PC-9 (cell line): ENCODE measurements at regions not wholly inside any gene's neighbourhood (a gene's known extent, or its start where the extent isn't known, plus 50 kb on each side); places are given as distances from the start of the nearest gene placed in this dataset.

Source experiments
- EZH2 ChIP-seq: fragments of 200-600 bp; sonication (generic); IDR thresholded peaks from 2 replicates; pipeline ENCODE4 v1.8.0; 2017; ENCODE audit warnings: antibody characterized with exemption, low read depth
- TF ChIP-seq, protein P1 (sequence below): fragments of 200-600 bp; sonication (generic); conservative IDR thresholded peaks from 2 replicates; pipeline ENCODE4 v1.6.1; 2017; ENCODE audit warnings: mixed run types, antibody characterized with exemption, mild to moderate bottlenecking, moderate library complexity

DNA sequence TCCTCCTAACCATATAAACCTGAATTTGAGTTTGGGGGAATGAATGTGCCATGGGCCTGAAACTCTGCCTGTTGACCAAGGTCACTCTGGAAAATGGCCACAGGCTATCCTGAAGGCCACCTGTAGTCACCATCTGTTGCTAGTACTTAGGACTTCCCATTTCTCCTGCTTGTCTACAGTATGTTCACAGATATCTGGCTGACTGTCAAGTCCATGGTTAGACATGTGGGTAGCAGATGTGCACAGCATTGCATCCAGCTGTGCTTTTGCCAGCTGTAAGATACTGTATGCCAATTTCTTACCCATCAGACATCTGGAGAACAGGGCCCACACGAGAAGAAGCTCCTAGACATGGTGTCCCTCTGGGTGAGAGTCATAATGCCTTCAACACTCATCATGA is 475.4 kb downstream of the INSC start:
- TF ChIP-seq, protein P1, sequence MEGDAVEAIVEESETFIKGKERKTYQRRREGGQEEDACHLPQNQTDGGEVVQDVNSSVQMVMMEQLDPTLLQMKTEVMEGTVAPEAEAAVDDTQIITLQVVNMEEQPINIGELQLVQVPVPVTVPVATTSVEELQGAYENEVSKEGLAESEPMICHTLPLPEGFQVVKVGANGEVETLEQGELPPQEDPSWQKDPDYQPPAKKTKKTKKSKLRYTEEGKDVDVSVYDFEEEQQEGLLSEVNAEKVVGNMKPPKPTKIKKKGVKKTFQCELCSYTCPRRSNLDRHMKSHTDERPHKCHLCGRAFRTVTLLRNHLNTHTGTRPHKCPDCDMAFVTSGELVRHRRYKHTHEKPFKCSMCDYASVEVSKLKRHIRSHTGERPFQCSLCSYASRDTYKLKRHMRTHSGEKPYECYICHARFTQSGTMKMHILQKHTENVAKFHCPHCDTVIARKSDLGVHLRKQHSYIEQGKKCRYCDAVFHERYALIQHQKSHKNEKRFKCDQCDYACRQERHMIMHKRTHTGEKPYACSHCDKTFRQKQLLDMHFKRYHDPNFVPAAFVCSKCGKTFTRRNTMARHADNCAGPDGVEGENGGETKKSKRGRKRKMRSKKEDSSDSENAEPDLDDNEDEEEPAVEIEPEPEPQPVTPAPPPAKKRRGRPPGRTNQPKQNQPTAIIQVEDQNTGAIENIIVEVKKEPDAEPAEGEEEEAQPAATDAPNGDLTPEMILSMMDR = no peak
- TF ChIP-seq EZH2 = no peak
